Activated naive CD4-positive, alpha-beta T cell treated with Interleukin-2 at 50 U/mL for 16 hours (primary cell): ENCODE measurements at regions not wholly inside any gene's neighbourhood (a gene's known extent, or its start where the extent isn't known, plus 50 kb on each side); places are given as distances from the start of the nearest gene placed in this dataset.
A peak's percentile ranks its signal among the peaks of the same experiment; 100 is the strongest.

Source experiments
- DNase-seq: peaks from one replicate; pipeline ENCODE4 v3.0.0-alpha.2; 2020

DNA sequence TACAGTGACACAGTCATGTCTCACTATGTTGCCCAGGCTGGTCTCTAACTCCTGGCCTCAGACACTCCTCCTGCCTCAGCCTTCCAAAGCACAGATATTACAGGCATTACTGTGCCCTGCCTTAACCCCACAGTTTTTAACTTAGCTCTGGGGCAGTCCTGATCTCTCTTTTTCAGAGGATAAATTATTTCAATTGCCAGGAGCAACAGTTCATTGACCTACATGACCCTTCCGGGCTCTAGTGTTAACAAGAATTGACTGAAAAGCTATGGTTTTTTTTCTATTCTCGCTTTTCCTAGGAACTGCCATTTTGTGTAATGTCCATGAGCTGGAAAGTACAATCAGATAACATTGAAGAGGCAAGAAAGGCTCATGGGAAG is 92.8 kb downstream of the HNRNPLL start:
- DNase-seq, result no peak

DNA sequence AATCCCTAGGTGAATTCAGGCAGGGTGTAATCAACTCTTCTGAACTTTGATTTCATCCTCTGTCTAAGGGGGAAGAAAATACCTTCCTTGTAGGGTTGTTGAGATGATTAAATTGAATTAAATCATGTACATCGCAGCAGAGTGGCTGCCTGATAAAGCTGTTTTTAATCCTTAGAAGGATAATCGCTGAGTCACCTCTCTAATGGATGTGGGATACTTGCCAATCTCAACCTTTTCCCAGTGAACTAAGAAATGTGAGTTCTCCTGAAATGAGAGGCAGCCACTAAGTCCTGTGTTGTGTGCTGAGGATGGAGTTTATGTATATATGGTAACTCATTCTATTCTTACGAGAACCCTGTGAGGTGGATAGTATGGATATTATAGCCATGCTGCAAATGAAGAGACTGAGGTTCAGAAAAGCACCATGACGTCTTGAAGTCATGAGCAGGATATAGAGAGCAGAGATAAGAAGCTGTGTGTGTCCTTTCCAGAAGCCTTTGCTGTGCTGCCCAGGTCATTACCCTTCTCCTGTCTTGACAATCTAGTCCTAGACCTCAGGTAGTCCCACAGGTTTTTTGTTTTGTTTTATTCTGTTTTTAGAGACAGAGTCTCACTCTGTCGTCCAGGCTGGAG is 93.3 kb downstream of the HNRNPLL start:
- no peak for DNase-seq

DNA sequence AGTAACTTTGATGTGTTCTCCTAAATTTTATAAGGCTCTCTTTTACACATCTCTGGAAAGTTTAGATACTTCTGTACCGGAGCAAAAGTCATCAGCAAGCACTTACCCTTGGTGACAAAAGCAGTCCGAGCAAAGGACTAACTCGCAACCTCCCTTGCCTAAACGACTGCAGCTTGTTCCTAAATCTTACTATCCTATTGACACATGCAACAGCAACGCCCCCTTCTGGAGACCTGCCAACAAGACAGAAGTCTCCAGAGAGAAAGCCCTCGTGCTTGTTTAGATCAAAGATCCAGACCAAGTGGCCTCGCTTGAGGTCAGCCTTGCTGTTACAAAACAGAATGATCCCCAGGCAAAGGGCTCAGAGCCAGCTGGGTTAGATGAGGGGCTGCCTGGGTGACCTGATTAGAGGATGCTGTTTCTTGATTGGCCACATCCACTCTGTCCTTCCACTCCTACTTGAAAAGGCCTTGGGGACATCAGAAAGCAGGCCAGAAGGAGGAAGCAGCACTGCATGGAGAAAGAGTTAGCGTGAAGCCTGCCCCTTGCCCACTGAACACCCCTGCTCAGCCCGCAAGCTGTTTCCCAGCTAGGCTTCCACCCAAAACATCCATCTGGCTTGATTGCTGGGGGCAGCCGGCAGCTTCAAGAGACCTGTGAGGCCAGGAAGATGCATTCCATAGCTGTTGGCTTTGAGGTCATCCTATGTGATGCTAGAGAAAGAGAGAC is 94.3 kb downstream of the HNRNPLL start:
- DNase-seq, result peak; percentile 81

DNA sequence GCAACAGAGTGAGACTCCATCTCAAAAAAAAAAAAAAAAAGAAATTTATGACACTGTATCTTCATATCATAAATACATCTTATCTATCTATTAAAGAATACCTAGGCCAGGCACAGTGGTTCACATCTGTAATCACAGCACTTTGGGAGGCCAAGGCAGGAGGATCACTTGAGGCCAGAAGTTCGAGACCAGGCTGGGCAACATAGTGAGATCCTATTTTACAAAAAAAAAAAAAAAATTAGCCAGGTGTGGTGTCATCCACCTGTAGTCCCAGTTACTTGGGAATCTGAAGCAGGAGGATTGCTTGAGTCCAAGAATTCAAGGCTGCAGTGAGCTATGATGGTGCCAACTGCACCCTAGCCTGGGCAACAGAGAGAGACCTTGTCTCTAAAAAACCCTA is 95.0 kb downstream of the HNRNPLL start:
- no peak for DNase-seq

DNA sequence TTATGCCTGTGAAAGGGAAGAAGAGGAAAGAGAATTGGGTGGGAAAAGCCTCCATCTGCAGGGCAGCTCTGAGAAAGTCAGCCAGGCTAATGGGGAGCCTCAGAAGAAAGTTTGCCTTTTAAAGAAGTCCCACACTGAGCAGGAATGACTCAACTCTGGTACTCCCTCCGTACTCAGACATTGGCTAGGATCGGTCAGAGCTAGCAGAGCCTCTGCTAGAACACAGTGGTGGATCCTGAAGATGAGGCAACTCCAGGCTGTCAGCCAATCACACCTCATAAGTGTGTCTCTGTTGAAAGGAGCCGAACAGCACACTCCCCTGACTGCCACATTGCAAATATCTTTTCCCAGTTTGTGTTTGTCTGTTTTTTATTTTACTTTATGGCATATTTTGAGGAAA is 96.9 kb downstream of the HNRNPLL start:
- no peak for DNase-seq

DNA sequence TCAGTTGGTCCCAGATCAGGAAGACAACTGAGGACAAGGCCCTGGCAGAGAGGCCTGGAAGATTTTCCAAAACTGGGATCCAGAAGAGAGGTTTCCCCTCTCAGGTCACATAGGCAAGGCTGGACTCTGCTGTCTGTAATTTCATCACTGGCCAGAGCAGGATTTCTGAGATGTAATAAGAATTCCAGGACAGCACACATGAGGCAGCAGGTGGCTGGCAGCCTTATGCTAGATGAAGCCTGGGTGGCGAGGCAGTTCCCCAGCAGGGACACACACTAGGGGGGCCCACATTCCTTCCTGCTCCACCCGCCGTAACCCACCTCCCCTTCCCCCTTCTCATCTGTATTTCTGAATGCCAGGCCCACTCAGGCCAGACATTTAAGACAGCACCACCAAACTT is 98.6 kb downstream of the HNRNPLL start:
- no peak for DNase-seq

DNA sequence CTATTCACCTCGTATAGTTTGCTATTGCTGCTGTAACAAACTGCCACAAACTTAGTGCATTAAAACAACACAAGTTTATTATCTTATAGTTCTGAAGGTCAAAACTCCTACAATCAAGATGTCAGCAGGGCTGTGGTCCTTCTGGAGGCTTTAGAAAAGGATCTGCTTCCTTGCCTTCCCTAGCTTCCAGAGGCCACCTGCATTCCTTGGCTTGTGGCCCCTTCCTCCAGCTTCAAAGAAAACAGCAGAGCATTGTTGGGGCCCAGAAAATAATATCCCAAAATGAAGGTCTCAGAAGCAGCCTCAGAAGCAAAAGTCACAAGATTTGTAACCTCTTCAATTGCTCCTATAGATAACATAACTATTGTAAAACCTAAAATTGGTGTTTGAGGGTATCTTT is 100.6 kb downstream of the HNRNPLL start:
- DNase-seq, result no peak

DNA sequence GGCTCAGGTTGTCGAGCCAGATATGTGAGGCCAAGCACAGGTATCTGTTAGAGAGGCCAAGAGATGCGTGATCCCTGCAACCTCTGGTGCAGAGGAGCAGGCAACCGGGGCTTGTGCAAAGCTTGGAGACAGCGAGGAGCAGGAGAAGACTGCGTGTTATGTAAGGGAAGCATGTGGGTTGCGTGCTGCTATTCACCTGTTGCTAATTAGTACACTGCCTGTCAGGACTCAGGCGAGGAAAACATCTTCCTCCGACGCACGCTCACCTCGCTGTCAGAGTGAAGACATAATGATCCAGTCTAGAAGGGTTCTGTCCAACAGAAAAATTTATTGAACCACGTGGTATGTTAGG is 102.5 kb downstream of the HNRNPLL start:
- no peak for DNase-seq

DNA sequence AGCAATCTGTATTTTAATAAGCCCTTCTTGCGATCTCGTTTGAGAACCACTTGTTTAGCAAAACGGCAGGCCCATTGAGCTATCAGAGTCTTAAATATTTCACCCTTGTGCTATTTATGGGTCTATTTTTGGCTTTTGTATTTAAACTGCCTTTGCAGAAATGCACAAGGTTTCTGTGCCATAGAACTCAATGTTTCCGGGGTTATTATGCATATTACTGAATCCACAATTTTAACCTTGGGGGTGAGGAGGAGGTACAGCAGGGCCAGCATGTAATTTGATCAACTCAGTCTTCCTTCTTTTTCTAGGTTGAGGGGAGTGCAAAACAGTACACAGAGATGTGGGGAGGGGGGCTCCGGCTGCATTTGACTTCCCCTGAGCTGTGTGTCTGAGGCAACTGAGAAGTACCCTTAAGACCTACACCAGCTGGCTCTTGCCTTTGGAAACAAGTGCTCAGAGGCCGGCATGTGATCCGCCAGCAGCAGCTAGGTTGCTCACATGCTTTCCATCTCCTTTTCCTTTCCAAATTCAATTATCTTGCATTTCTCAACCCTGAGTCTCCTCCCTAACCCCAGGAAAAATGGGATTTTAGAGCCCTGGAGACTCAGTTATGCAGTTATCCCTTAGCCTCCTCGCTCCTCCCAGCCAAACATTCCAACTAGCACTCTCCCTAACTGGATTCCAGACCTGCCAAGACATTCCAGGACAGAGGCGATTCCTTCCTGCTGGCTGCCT is 103.0 kb downstream of the HNRNPLL start:
- DNase-seq, result no peak

DNA sequence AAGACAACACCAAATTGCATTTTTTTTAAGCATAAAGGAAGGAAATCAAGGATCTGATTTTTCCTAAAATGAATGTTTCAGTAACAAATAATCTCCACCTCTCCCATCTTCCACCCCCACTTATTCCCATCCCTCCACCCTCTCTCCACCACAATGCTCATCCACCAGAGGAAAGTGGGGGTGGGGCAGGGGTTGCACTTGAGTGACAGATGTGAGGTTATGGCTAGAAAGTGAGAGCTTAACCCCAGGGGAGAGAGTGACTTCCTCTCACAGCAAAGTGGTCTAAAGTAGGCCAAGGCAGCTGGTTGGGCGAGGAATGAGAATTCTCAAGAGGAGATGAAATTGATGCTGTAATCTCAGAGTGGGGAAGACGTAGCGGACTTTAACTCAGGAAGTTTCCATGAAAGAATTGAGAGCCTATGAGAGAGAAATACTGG is 104.7 kb downstream of the HNRNPLL start:
- no peak for DNase-seq

DNA sequence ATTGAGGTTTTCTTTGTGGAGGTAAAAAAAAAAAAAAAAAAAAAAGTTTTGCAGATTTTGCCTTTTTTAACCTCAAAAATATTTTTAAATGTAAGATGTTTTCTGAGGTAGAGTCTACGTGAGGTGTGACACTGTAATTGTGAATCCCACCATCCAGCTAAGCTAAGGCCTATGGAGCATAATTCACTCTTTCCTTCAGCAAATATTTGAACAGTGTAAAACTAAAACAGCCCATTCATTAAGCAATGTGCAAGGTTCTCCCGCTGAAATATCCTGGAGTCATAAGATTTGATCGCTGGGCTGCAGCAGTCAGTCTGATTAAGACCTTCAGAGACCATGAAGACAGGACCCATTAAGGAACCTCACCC is 105.1 kb downstream of the HNRNPLL start:
- DNase-seq, result no peak

DNA sequence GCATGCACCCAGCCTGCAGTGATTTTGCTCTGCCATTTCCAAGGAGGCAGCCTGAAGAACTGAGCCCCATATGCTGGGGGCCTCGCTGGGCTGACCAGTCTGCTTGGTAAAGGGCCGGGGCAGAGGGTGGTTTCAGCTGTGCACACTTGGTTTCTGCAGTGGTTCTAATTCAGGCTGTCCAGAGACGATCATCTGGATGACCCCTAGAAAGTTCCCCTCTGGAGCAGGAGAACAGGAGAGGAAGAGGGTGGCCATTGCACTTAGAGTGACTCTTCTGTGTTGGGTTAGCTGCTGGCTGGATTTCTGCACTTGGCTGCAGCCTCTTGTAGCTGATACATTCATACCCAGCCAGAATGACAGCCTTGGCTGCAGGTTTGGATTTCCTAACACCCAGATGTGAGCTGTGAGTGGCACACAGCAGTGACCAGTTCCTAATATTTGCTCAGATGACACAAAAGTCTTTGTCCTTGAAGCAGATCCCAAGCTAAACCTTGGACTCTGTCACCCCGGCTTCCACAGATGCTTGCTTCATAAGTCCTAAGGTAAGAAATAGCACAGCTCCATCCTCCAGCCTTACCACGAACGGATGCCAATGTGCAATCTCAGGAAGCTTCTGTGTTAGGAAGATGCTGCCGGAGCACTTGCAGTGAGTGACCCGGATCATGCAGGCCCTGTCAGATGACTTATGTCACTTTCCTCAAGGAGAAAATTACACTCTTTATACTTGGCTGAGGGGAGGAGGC is 105.6 kb downstream of the HNRNPLL start:
- no peak for DNase-seq

DNA sequence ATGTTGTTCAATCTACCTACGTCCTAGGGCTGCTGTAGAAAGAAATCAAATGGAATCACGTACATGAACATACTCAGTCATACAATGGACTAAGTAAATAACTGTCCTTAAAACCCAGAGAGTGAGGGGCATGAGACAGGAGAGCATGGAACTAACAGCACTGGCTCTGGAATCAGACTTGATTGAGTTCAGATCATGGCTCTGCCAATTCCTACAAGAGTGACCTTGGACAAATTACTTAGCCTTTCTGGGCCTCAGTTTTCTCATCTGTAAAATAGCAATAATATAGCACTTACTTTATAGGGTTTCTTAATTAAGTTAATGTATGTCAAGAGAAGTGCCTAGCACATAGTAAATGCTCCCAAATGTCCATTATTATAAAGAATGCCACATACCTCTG is 106.8 kb downstream of the HNRNPLL start:
- no peak for DNase-seq

DNA sequence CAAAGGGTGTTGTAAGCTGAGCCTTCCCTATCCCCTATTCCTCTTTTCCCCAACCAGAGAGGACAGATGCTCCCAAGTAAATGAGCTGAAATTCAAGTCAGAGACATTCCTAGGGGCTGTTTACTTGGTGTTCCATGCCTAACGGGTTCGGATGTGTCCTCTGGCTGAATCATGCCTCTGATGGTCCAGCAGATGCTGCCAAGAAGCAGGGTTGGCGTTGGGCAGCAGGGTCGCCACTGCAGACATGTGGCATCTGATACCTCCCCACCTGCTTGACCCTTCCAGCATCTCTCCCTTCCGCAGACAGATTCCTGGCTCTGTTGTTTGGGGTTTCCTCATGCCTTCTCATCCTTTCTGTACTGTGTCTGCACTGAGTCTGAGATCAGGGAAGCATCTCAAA is 108.3 kb downstream of the HNRNPLL start:
- DNase-seq, result no peak

DNA sequence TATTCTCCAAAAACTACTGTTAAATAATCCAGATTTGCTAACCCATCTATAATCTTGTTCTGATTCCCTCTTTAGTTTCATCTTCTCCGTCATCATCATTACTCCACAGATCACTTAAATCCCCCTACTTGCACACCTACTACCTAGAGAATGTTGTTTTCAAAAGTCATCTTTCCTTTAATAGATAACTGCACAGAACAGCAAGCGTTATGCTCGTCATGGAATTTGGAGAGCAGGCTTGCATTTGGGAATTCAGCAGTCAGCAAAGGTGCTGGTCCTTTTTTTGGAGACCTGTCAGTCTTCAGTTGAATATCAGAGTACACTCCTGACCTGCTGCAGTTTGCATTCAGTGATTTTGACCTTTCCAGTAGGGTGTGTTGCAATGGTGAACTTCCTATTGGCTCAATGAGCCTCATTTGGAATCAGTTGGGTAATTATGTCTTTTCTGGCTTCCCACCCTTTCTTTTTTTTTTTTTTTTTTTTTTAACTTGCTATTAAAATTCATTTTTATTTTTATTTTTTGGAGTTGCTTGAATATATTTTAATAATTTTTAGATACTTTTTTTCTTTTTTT is 110.6 kb downstream of the HNRNPLL start:
- no peak for DNase-seq

DNA sequence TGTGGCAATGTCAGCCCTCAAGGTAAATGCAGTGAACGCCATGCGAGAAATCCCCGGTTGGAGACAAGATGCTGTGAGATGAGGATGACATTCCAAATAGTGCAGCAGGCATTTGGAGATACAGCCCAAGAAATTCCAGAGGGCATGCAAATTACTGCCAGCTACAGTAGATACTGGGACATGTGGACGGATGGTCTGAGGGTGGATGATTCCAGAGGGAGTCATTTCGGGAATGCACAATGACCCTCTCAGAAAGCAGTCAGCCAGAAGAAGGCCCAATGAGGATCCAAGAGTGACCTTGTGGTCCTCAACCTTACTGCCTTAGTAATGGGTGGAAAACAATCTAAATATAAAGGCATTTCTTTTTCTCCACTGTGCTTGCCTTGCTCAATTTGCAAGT is 111.3 kb downstream of the HNRNPLL start:
- no peak for DNase-seq

DNA sequence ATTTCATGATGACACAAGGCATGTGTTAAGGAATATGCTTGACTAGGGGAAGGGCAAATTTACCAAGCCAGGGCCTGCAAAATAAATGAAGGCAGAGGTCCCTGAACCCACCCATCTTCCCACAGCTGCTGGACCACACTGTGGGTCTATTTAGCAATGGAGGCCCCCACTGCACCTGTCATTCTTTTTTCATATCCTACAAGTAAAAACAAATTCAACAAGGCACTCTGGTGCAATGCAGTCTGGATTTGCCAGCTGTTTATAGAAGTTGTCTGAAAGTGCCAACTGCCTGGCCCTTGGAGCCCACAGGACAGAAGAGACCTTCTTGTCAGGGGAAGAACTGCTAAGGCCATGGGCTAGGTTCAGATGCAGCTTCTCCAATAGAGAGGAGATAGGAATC is 112.8 kb upstream of the ATL2 start:
- DNase-seq, result no peak

DNA sequence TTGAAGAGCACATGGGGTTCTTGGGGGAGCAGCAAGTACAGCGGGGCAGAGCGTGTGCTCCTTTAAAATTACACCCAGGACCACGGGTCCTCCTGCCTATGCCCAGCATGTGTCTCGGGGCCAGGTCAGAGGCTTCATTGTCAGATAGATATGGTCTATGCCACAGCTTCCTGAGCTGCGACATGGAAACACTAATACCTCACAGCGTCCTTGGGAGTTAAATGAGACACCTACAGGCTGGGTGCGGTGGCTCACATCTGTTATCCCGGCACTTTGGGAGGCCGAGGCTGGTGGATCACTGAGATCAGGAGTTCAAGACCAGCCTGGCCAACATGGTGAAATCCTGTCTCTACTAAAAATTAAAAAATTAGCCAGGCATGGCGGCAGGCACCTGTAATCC is 110.8 kb upstream of the ATL2 start:
- no peak for DNase-seq

DNA sequence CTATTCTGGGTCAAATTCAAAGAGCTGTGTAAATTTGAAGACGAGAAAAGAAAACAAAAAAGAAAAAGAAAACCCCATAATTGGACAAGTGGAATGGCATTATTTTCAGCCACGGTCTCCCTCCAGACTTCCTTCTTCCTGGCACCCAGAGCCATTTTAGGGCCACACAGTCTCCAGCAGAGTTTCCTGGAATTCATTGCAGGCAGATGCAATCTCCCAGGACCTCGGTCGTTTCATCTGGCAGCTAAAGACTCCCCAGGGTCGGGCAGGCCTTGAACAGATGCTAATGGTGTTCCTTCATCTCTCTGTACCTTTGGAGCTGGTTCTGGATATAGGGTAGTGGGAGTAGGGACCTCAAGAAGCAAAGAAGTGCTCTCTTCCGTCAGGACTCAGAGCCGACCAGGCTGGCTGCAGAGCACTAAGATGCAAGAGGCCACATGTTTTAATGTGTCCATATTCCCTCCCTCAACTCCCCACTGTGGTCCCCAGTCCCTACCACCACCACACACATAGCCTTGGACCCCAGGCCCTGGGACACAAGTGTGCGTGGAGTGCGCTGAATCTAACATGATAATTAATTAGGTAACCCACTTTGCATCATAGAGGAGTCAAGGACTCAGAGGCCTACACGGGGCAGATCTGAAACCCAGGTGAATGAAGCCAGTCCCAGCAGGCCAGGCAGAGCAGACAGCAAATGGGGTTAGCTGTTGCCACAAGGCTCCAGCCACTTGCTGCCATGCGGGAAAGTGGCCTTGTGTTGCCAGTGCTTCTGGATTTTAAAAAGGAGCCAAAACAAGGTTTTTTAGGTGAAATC is 109.3 kb upstream of the ATL2 start:
- no peak for DNase-seq

DNA sequence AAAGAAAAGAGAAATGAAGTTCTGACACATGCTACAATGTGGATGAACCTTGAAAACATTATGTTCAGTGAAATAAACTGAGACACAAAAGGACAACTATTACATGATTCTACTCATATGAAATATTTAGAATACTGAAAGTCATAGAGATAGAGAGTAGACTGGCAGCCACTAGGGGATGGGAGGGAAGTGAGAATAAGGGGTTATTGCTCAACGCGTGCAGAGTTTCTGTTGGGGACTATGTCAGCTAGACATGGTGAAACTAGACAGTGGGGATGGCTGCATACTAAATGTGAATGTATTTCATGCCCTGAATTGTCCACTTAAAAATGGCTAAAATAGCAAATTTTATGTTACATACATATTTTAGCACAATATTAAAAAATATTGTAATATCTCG is 108.7 kb upstream of the ATL2 start:
- DNase-seq, result no peak

DNA sequence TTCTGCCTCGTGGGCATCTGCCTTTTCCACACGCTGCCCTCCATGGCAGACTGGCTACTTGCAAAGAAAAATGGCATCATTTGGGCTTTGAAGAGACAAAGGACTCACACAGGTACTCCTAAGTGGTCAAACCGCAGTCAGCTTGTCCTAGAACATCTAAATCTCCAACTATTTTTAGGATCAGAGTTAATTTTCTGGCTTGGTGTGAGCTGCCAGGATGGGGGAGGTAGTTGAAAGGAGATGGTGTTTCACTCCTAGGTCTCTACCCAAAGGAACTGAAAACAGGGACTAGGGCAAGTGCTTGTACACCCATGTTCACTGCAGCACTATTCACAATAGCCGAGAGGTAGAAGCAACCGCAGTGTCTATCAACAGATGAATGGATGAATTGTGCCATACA is 107.9 kb upstream of the ATL2 start:
- no peak for DNase-seq

DNA sequence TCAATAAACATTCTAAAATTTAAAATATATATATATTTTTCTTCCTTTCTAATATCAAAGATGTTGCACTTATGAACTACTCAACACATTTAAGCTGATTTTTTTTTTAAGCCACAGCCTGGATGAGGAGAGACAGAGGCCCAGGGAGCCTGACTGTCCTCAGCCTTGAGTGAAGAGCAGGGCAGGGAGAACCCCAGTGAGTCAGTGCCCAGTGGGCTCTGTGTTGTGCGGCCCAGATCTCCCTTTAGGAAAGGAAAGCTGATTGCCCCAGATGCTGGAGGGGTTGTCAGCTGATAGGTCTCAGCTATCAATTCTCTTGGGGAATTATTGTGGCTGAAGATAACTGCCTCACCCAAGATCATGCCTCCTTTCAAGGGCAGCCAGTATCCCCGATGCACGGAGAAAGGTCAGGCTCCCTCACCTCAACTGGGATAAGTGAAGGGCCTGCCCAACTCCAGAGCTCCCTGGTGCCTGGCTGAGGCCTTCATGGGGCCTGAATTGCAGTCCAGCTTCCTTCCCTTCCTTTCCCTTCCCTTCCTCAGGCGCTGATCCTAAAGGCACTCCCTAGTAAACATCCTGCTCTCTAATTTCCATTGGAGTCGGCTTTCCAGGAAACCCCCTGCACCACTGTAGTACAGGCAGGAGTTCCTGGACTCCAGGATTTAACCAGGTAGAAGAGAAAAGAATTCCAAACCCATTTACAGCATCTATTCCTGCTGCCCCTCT is 106.9 kb upstream of the ATL2 start:
- DNase-seq, result no peak
